HEK293 (cell line): ENCODE measurements at regions not wholly inside any gene's neighbourhood (a gene's known extent, or its start where the extent isn't known, plus 50 kb on each side); places are given as distances from the start of the nearest gene placed in this dataset.

ENCODE experiments used
- CTCF ChIA-PET: fragments of 350-600 bp; formaldehyde crosslinking; extraction: SDS; loops from one replicate; lab custom pipeline; 2021; ENCODE audit warnings: antibody characterized with exemption; lab: Yijun Ruan, JAX
- POLR2A ChIA-PET: fragments of 300-600 bp; formaldehyde crosslinking; extraction: SDS; loops from one replicate; lab custom pipeline; 2020; ENCODE audit warnings: antibody characterized with exemption, inconsistent platforms; lab: Yijun Ruan, JAX
- H3K27ac ChIP-seq: fragments of 200-500 bp; sonication (Bioruptor generic); 2 replicates; pipeline ENCODE4 v1.5.1; 2014; ENCODE audit warnings: low read depth, low read length, control low read depth, inconsistent platforms; ENCODE audit errors: extremely low read depth
- H3K36me3 ChIP-seq, 2 experiments: fragments of 200-500 bp in 1 of 2; sonication (Bioruptor generic) in 1 of 2; 1 replicate in 1 of 2; 2 replicates in 1 of 2; pipeline ENCODE4 v1.5.1; 2014 to 2017; ENCODE audit warnings: inconsistent platforms in 2 of 2, low read length in 2 of 2; ENCODE audit not compliant: control insufficient read depth in 2 of 2, insufficient read depth in 1 of 2
- H3K4me1 ChIP-seq: fragments of 200-500 bp; sonication (Bioruptor generic); 2 replicates; pipeline ENCODE4 v1.5.1; 2014; ENCODE audit warnings: mild to moderate bottlenecking, low read length, inconsistent platforms; ENCODE audit not compliant: control insufficient read depth, insufficient read depth
- H3K4me3 ChIP-seq: 2 replicates; pipeline ENCODE4 v1.5.1; 2011; ENCODE audit warnings: low read depth, mild to moderate bottlenecking, control low read depth, low read length, moderate library complexity
- H3K9me3 ChIP-seq: fragments of 200-500 bp; sonication (Bioruptor generic); 2 replicates; pipeline ENCODE4 v1.5.1; 2014; ENCODE audit warnings: low read depth, low read length, inconsistent platforms; ENCODE audit not compliant: control insufficient read depth, insufficient read depth
- ATF2 ChIP-seq: fragments of 450-650 bp; formaldehyde crosslinking; IDR thresholded peaks from 2 replicates; pipeline ENCODE4 v1.5.1; 2016; ENCODE audit warnings: missing biosample characterization, missing genetic modification characterization, low read depth
- KLF17 ChIP-seq: fragments of 450-650 bp; formaldehyde crosslinking; IDR thresholded peaks from 2 replicates; pipeline ENCODE4 v1.5.1; 2016; ENCODE audit warnings: missing biosample characterization, missing genetic modification characterization
- RBAK ChIP-seq: fragments of 450-650 bp; formaldehyde crosslinking; IDR thresholded peaks from 2 replicates; pipeline ENCODE4 v1.5.1; 2016; ENCODE audit warnings: missing biosample characterization, missing genetic modification characterization
- SCRT2 ChIP-seq: fragments of 450-650 bp; formaldehyde crosslinking; IDR thresholded peaks from 2 replicates; pipeline ENCODE4 v1.5.1; 2016; ENCODE audit warnings: missing biosample characterization, missing genetic modification characterization
- TSHZ1 ChIP-seq: fragments of 450-650 bp; formaldehyde crosslinking; IDR thresholded peaks from 2 replicates; pipeline ENCODE4 v1.5.1; 2016; ENCODE audit warnings: missing biosample characterization, missing genetic modification characterization, borderline replicate concordance
- WT1 ChIP-seq: fragments of 450-650 bp; formaldehyde crosslinking; IDR thresholded peaks from 2 replicates; pipeline ENCODE4 v1.5.1; 2016; ENCODE audit warnings: missing biosample characterization, missing genetic modification characterization
- ZBTB1 ChIP-seq: fragments of 450-650 bp; formaldehyde crosslinking; IDR thresholded peaks from 2 replicates; pipeline ENCODE4 v1.5.1; 2016; ENCODE audit warnings: missing biosample characterization, missing genetic modification characterization
- ZBTB8A ChIP-seq: fragments of 450-650 bp; formaldehyde crosslinking; IDR thresholded peaks from 2 replicates; pipeline ENCODE4 v1.5.1; 2016; ENCODE audit warnings: missing biosample characterization, missing genetic modification characterization
- ZFP3 ChIP-seq: fragments of 450-650 bp; formaldehyde crosslinking; IDR thresholded peaks from 2 replicates; pipeline ENCODE4 v1.5.1; 2016; ENCODE audit warnings: low read depth, missing biosample characterization, missing genetic modification characterization
- ZFP69B ChIP-seq: fragments of 450-650 bp; formaldehyde crosslinking; IDR thresholded peaks from 2 replicates; pipeline ENCODE4 v1.5.1; 2016; ENCODE audit warnings: missing biosample characterization, missing genetic modification characterization
- ZNF114 ChIP-seq: fragments of 450-650 bp; formaldehyde crosslinking; IDR thresholded peaks from 2 replicates; pipeline ENCODE4 v1.5.0; 2017; ENCODE audit warnings: missing biosample characterization, missing genetic modification characterization
- ZNF26 ChIP-seq: fragments of 450-650 bp; formaldehyde crosslinking; IDR thresholded peaks from 2 replicates; pipeline ENCODE4 v1.5.1; 2016; ENCODE audit warnings: missing biosample characterization, missing genetic modification characterization
- ZNF302 ChIP-seq: fragments of 450-650 bp; formaldehyde crosslinking; IDR thresholded peaks from 2 replicates; pipeline ENCODE4 v1.5.1; 2016; ENCODE audit warnings: missing biosample characterization, missing genetic modification characterization, low read depth
- ZNF426 ChIP-seq: fragments of 450-650 bp; formaldehyde crosslinking; IDR thresholded peaks from 2 replicates; pipeline ENCODE4 v1.5.1; 2017; ENCODE audit warnings: missing biosample characterization, missing genetic modification characterization, mild to moderate bottlenecking, inconsistent platforms, moderate library complexity
- ZNF660 ChIP-seq: fragments of 450-650 bp; IDR thresholded peaks from 2 replicates; pipeline ENCODE4 v1.5.1; 2018; ENCODE audit warnings: missing biosample characterization, mild to moderate bottlenecking, missing genetic modification characterization
- ZNF701 ChIP-seq: fragments of 450-650 bp; formaldehyde crosslinking; IDR thresholded peaks from 2 replicates; pipeline ENCODE4 v1.5.1; 2016; ENCODE audit warnings: missing biosample characterization, missing genetic modification characterization
- ZSCAN30 ChIP-seq: fragments of 450-650 bp; IDR thresholded peaks from 2 replicates; pipeline ENCODE4 v1.5.1; 2018; ENCODE audit warnings: missing biosample characterization, mild to moderate bottlenecking, missing genetic modification characterization, moderate library complexity
- TF ChIP-seq, protein P1 (sequence below): fragments of 450-650 bp; formaldehyde crosslinking; IDR thresholded peaks from 2 replicates; pipeline ENCODE4 v1.5.1; 2017; ENCODE audit warnings: missing biosample characterization, missing genetic modification characterization
- TF ChIP-seq, protein P2 (sequence below): fragments of 450-650 bp; formaldehyde crosslinking; IDR thresholded peaks from 2 replicates; pipeline ENCODE4; 2016; ENCODE audit warnings: missing biosample characterization, missing genetic modification characterization

DNA sequence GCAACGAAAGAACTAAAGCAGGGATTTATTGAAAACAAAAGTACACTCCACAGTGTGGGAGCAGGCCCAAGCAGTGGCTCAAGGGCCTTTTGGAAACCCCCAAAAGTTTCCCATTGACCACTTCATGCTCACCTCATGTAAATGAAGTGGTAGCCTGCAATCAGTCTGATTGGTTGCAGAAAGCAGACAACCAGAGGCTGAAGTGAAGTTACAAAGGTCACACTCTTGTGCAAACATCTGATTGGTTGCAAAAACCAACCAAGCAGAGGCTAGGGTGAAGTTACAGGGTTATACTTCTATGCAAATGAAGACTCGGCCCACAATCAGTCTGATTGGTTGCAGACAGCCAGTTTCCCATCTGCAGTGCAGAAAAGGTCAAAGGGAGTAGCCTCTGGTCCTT, 258.0 kb downstream of the YTHDC2 start:
- TF ChIP-seq ZNF426 (tag by site-specific recombination) = no peak
- TF ChIP-seq ZBTB8A = no peak
- no peak for TF ChIP-seq ZFP69B (tag by site-specific recombination)
- TF ChIP-seq ZNF302 (tag by site-specific recombination) = no peak
- no peak for TF ChIP-seq SCRT2 (tag by site-specific recombination)
- TF ChIP-seq ZNF660 (tag by site-specific recombination) = no peak
- no peak for TF ChIP-seq ZNF26
- no peak for TF ChIP-seq ZFP3
- TF ChIP-seq ZNF114 (tag by site-specific recombination) = no peak
- no peak for TF ChIP-seq ZSCAN30 (tag by site-specific recombination)
- no peak for TF ChIP-seq ZBTB1
- no peak for TF ChIP-seq RBAK (tag by site-specific recombination)
- TF ChIP-seq, protein P1, sequence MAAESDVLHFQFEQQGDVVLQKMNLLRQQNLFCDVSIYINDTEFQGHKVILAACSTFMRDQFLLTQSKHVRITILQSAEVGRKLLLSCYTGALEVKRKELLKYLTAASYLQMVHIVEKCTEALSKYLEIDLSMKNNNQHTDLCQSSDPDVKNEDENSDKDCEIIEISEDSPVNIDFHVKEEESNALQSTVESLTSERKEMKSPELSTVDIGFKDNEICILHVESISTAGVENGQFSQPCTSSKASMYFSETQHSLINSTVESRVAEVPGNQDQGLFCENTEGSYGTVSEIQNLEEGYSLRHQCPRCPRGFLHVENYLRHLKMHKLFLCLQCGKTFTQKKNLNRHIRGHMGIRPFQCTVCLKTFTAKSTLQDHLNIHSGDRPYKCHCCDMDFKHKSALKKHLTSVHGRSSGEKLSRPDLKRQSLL (tag by site-specific recombination) = no peak
- TF ChIP-seq ZNF701 (tag by site-specific recombination) = no peak
- TF ChIP-seq TSHZ1 (tag by site-specific recombination) = no peak
- TF ChIP-seq, protein P2, sequence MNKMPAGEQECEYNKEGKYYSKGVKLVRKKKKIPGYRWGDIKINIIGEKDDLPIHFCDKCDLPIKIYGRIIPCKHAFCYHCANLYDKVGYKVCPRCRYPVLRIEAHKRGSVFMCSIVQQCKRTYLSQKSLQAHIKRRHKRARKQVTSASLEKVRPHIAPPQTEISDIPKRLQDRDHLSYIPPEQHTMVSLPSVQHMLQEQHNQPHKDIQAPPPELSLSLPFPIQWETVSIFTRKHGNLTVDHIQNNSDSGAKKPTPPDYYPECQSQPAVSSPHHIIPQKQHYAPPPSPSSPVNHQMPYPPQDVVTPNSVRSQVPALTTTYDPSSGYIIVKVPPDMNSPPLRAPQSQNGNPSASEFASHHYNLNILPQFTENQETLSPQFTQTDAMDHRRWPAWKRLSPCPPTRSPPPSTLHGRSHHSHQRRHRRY (tag by site-specific recombination) = no peak
- TF ChIP-seq WT1 = no peak
- TF ChIP-seq ATF2 (tag by site-specific recombination) = no peak
- no peak for TF ChIP-seq KLF17 (tag by site-specific recombination)
- Histone ChIP-seq H3K27ac (no peak overlapping the region), H3K9me3 (no peaks in the 10 kb centered on the region), H3K36me3 (no peaks in the 10 kb centered on the region), H3K4me3 (no peak overlapping the region), H3K4me1 (no peaks in the 10 kb centered on the region)
- CTCF ChIA-PET = no interaction called here
- POLR2A ChIA-PET = no interaction called here
